ENCODE measurements at regions not wholly inside any gene's neighbourhood (a gene's known extent, or its start where the extent isn't known, plus 50 kb on each side); places are given as distances from the start of the nearest gene placed in this dataset.

DNA sequence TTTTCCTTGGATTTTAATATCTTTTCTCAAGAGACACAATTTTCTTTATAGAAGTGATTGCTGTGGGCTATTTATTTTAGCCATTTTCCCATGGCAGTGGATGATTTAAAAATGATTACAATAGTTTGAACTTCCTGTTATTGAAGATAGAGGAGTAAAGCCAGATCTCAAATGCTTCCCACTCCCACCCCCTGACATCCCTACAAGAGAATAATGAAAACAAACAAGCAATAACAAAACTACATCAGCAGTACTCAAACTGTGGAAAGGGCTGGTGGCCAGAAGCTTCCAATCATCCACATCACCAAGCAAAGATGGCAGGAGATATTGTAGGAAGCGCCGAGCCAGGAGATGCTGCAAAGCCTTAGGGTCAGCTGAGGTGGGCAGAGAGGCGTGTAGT, 831.1 kb upstream of the NR2F2 start:
- TF ChIP-seq TAF1 (IDR thresholded peaks at IDR 0.05; ENCODE audit: borderline replicate concordance, insufficient read depth, low read length) (no peak), POLR2AphosphoS5 (IDR thresholded peaks at IDR 0.05; ENCODE audit: low read depth, low read length) (no peak)

All from PFSK-1 (cell line).